Stimulated activated CD4-positive, alpha-beta T cell treated with anti-CD3 and anti-CD28 coated beads, TNF-alpha, amount 100 ng/mL, for 24 hours (primary cell): ENCODE measurements at regions not wholly inside any gene's neighbourhood (a gene's known extent, or its start where the extent isn't known, plus 50 kb on each side); places are given as distances from the start of the nearest gene placed in this dataset.

Source experiments
- DNase-seq, 3 experiments: peaks; one replicate each; pipeline ENCODE4 v3.0.0-alpha.2; 2020; ENCODE audit warnings: low read depth in 3 of 3

DNA sequence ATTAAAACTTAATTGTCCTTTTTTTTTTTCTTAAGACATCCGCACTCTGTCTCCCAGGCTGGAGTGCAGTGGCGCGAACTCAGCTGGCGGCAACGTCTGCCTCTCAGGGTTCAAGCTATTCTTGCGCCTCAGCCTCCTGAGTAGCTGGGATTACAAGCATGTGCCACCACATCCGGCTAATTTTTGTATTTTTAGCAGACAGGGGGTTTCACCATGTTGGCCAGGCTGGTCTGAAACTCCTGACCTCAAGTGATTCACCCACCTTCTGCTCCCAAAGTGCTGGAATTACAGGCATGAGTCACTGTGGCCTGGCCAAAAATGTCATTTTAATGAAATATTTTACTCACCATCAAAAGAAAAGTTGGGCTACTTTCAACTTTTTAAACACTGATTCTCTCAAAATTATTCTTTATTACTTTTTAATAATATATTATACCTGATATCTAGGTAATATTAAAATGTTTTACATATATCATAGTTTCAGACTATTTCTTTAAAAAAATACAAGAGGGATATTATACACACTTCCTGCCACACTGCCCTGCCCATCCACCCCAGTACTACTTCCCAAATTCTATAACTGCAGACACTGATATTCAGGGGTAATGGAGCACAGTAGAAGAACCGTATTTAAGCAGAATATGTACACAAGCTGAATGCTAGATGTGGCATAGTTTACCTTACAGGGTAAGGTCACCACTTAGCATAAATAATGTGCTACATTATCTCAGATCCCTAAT is 723.9 kb upstream of the ZNF385D start:
- DNase-seq: no peak

DNA sequence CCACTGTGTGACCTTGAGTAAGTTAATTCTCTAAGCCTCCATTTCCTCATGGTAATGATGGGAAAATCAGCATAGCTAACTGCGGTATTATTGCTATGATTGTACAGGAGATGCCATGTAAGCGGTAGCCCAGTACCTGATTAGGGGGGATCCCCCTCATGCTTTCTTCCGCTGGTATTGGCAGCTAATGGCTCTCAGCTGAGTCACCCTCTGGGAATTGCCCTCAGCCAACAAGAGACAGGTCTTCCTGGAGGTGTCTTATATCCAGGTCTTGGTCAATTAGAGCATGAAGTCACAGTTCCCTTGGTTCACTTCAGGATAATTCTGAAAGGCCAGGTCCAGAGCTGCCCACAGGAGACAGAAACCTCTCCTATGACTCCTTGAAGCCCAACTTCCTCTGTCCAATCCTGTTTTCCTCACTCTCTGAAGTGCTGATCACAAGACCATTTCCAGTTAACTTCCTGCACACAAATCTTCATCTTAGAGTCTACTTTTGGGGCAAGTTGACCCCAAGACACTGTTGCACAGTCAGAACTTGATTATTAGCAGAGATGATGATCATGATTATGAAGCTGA is 724.7 kb upstream of the ZNF385D start:
- no peak for DNase-seq

DNA sequence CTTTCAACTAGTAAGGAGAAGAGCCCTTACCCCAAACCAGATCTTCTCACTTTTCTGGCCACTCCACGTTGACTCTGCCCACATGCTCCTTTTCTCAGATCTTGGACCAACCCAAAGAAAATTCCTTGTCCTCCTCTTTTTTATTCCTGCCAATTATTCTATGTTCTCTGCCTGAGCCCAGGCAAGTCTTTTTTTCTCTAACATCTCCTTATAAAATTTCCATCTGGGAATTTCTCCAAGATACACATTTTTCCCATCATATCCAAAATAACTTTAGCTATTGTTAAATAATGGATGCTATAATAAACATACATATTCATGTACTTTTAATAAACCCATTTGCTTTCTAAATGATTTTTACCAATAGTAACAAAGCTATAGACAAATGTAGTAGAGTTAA is 726.0 kb upstream of the ZNF385D start:
- no peak for DNase-seq

DNA sequence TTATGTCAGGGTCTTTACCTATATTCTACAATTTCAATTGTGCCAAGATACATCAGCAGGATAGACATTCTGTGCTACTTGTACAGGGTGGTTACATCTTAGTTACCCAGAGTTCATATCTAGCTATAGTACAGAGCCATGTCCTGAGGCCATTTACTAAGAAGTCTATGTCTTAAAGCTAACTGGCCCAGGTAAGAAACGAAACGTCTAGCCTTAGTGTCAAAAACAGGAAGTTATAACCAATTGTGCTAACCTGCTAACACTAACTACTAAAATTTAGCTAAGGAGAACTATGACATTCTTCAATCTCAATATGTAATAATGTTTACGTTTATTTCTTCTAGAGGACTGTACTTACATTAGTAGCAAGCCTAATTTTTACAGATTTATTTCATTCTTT is 717.2 kb upstream of the UBE2E2 start:
- no peak for DNase-seq

DNA sequence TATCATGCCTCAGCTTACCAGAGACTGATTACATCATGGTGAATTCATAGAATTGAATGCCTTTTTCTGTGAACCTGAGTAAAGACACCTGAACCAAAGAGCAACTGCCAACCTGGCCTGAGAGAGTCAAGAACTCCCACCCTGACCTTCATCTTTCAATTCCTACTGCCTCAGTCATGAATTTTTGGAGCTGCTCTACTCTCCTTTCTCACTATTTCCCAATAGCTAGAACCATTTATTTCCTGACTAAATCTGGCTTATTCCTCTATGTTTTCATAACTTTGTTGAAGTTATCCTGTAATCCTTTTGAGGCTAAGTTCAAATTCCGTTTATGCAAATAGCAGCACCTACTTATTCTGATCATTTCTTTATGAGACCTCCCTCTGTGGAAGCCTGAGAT is 712.4 kb upstream of the UBE2E2 start:
- no peak for DNase-seq

DNA sequence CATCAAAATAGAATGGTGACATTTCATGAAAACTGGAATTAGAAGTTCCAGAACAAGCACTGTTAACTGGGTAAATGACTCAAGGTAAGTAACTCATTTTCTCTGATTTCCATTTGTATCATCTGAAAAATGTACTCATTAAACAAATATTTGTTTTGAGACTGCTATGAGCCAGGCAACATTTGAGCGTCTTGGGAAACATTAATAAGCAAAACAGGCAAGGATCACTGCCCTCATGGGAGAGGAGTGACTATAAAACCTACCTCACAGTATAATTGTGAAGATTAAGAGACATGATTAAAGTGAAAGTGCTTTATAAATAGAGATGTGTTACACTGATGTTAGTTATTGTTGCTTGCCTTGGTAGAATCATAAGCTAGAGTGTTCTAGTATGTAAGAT is 711.8 kb upstream of the UBE2E2 start:
- DNase-seq: no peak

DNA sequence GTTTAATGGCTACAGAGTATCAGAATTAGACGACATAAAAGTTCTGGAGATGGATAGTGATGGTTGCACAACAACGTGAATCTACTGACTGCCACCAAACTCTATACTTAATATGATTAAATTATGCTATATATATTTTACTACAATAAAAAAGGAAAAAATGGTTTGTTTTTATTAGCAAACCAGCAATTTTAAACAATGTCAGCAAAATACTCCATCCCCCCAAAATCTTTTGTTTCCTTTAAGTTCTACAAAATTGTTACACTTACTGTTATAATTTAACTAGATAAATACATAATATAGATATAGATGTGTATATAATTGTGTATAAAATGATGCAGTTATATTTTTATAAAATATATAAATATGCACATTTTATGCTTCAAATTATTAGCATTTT is 710.8 kb upstream of the UBE2E2 start:
- DNase-seq: no peak

DNA sequence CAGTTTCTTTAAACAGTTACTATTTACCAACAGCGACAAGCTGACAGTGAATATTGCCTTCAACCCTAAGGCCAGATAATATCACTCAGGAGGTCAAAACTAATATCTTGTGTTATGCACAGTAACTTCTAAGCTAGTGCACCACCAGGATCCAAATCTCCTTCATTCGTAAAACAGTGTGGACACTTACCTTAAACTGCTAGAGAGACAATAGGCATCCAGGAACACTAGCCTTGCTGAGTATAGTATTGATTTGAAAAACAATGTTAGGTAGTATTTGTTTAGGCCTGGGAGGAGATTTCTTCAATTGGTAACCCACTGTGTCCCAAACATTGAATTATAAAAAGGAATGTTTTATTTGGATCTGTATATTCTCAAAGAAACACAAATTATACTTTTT is 707.9 kb upstream of the UBE2E2 start:
- DNase-seq: no peak

DNA sequence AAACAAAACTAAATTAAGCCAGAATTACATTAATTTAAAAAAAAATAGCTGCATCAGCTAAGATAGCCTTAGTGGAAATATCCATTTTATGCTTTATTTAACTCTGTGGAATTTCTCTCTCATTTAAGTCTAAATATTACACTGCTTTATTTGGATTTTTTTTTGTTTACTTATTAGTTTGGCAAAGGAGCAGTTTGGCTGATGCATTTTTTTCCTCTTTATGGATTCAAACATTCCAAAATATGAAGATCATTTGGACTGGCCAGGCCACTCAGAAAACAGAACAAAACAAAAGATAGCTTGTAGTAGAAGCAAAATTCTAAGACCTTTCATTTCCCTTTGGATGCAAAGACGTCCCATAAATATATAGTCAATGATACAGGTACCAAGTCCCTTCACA is 707.3 kb upstream of the UBE2E2 start:
- no peak for DNase-seq

DNA sequence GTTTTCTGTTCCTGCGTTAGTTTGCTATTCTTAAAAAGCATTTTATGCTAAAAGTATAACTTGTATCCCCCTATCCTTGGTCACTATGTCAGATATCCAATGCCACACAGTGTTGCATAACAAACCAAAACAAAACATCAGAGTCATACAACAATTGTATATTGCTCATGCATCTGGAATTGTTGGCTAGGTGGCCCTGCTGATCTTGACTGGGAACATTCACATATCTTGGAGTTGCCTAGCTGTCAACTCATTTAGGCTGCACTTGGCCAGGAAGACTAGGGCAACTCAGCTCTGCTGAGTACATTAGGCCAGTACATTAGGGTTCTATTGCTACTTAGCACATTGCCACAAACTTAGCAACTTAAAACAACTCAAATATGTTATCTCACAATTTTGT is 706.5 kb upstream of the UBE2E2 start:
- no peak for DNase-seq

DNA sequence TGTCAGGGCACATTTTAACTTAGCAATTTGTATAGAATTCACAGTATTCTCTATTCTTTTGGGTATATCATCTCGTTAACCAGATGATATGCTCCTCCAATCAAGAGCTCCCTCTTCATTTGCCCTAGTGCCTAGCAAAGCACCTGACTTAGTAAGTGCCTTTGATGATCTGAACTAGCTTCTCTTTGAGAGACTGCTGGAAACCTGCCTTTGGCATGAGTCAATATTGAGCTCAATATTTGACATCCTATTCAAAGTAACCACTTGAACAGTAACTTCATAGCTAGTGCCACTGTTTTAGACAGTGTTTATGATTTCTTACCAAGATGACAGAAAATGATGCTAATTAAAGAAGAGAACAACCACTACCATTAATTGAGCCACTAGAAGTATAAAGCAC is 696.3 kb upstream of the UBE2E2 start:
- no peak for DNase-seq

DNA sequence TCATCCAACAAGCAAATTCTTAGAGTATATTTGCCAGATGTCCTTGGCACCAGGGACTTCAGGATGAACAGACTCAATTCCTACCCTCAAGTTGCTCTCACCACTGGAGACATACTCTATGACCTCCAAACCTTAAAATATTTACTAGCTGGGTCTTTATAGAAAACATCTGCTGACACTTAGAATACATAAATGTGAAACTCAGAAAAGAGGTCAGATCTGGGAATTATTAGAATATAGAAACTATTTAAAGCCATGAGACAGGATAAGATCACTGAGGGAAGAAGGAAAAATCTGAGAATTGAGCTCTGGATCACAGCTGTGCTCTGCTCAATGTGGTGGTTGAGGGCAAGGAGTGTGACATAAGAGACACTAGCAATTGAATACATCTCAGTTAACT is 695.4 kb upstream of the UBE2E2 start:
- no peak for DNase-seq

DNA sequence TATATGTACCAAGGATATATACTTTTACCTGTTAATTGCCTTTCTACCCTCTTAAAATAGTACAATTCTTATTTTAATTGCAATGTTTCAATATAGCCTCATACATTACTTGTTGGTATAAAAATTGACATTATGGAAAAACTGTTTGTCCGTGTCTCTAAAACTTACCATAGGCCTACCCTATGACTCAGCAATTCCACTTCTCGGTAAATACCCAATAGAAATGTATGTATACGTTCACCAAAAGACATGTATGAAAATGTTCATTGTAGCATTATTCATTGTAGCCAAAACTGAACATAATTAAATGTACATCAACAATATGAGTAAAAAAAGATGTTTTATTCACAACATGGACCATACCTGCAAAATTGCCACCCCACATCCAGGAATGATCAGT is 679.2 kb upstream of the UBE2E2 start:
- no peak for DNase-seq

DNA sequence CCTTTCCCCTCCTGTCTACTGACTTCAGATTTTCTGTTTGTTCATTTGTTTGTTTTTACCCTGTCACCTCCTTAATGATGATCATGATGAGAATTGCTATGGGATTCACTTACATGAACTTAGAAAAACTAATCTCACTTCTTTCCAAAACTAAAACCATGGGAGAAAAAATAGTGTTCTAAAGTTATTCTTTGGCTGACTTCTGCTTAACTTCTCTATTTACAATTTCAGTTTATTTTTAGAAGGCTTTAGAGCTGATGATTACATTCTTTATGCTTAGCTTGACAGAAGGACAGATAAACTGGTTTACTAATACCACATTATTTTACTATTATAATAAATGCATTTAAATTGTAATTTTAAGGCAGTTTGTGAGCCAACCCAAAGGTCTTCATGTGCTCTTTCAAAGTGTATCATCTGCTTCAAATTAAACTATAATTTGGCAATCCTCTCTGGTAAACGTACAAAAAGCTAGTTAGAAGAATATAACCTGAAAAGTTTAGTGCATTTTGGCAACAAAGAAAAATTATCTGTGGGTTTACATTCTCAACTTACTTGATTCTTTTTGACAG is 676.8 kb upstream of the UBE2E2 start:
- DNase-seq: no peak

DNA sequence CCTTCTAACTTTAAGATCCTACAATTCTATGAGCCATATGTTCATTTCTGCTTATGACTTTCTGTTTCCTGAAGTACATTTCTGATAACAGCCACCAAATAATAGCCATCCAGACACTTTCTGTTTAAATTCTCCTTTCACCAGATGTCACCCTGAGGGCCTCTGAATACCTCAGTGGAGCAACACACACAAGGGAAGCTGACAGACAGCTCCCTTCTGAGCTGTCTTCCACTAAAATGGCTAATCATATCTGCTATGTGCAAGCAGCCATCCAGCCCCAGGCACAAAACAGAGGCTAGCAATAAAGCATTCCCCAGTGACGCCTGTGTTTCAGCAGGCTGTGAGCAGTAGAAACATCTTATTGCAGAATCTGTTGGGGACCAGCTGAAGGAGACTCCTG is 666.6 kb upstream of the UBE2E2 start:
- no peak for DNase-seq

DNA sequence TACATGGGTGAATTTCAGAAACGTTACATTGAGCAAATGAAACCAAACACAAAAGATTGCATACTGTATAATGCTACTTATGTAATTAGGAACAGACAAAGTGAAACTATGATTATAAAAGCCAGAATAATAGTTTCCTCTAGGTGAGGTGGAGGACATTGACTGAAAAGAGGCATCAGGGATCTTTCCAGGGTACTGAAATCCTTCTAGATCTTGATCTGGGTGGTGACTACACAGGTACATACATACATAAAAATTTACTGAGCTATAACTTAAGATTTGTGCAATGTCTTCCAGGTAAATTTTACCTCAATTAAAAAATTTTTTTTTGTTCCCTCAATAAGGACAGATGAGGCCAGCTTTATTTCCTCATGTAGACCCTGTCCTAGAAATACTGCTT is 665.6 kb upstream of the UBE2E2 start:
- no peak for DNase-seq

DNA sequence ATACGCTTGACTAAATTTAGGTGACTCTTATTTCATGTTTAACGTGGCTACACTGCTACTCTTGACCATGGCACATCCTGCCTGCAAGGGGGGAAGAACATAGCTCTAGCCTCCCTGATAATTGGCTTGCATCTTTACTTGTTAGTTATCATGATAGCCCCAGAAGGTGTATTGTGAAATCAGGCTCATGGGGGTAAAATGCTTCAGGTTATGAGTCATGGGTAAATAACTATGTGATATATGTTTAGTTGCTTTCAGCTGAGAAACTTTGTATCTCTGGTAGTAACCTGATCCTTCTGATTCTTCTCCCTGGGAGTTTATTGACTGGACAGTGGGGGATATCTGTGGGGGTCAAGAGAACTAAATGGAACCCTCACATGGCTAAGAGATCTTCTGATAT is 660.8 kb upstream of the UBE2E2 start:
- DNase-seq: no peak

DNA sequence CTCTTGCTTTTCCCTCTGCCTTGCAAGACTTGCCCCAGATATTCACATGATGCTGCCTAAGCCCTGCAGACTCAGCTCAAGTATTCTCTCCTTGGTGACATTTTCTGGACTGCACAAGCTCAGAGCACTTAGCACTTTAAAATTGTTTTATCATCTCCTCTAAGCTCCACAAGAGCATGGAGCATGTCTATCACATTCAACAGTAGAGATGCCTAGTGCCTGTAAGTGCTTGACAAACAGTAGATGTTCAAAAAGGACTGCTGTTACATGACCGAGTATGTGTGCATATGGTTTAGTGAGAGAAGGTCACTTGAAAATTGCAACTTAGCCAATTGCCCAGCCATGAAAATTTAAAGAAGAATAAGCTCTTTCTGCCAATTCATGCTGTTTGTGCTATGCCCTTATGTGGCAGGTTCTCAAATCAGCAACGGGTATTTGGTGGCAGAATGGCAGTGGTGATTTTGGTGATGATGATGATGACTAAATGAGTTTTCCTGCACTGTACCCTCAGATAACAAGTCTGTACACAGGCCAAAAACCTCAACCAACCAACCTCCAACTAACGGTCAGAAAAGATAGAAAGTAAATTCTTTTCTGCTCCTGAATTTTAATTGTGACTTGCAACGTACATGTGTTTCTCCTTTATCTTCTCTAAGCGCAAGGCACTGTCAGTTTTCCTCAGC is 647.2 kb upstream of the UBE2E2 start:
- DNase-seq: no peak

DNA sequence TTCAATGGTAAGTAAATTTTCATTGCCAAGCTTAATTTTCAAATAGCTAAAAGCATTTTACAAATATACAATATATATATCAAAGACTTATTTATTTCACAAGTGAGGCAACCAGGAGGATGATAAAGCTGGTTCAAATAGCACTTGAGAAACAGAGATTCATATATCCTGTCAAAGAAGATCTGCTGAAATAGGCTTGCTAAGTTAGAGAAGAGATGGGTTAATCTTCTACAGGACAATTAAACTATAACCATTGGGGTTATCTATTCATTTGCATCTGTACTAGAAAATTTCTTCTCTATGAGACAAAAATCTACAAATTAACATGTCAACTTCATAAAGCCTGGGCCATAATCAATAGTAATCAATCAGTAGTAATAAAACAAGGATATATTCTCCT is 637.7 kb upstream of the UBE2E2 start:
- DNase-seq: no peak

DNA sequence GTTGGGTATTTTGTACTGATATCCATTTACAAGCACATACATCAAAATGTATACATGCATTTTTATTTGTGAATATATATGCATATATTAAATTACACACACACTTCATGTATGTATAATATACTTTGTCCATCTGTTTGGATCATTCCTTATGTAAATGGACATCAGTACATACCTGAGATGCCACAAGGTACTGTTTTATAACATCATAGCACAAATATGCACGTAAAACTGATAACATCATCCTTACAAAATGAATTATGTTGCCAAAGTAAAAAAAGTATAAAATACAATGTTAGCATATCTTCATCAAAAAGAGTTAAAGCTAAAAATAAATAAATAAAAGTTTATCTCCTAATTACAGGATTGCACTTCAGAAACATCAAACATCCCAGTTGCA is 634.8 kb upstream of the UBE2E2 start:
- no peak for DNase-seq

DNA sequence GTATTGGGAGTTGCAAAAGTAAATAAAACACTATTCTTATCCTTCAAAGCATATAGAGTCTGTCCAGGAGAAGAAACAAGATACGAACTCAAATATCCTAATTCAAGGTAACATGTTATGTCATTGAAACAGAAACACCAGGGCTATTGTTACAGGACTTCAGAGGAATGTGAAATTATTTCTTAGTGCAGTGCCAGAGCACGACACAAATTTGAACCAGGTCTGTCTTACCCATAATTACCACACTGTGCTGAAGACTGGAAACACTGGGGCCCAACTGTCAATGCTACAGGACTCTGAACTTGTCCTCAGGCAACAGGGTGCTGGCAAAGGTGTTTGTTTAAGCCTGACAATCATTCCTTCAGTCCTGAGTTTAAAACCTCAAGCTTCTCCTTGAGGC is 633.6 kb upstream of the UBE2E2 start:
- no peak for DNase-seq

DNA sequence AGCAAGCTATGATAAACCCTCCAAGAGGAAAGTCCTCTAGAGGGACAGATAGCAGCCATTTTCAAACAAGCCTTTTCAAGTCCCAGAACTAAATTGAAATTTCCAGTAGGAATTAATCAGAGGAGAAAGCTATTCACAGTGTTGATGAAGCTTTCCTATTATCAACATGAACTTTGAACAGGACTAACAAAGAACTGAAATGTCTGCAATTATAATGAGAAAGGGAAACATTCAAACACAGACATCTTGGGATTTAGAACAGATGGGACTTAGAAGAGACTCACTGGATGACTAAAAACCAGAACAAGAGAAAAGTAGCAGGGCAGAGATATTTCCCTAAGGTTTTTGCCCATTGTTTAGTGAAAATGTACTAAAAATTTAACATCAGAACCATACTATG is 622.1 kb upstream of the UBE2E2 start:
- no peak for DNase-seq

DNA sequence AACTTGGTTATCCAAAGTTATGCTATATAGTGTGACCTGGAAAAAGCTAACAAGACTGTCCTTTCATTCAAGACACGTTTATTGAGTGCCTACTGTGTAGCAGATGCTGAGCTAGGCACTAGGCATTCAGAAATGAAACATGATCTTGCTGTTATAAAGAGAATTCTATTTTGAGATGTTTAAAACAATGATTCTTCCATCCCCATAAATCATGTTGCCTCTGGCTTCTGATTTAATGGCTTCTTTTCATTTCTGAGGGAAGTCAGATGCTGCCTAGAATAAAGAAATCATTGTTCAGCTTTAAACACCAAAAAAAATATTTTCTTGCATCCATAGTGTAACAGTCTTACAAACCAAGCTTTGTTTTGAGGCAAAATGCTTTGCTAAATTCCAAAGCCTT is 620.9 kb upstream of the UBE2E2 start:
- DNase-seq: no peak
